A204.1 (cell line): ENCODE measurements at regions not wholly inside any gene's neighbourhood (a gene's known extent, or its start where the extent isn't known, plus 50 kb on each side); places are given as distances from the start of the nearest gene placed in this dataset.
"Not testable (repeated sequence)": the region's sequence is repeated elsewhere in the genome, so short reads cannot be mapped to it uniquely, and the experiment has no call there.

Experiments used
- FAIRE-seq: peaks from 2 replicates; lab custom pipeline; 2012; peaks lifted over from hg19 to GRCh38; lab: Jason Lieb, UNC

DNA sequence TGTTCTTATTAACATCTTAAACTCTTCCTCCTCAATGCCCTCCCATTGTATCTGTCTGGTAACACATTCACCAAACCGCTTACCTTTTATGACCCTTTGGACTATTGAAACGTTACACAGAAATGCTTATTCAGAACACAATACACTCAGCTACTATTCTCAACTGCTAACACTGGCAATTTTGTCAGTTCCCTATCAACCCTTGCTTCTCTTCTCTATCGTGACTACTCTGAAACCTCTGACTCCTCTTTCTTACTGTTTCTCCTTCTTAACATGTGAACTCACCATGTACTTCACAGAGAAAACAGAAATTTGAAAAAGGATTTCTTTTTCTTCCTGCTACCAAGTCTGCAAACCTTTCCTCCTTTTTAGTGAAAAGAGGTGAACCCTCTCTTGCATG is 232.9 kb upstream of the GPR149 start:
- FAIRE-seq: no peak

DNA sequence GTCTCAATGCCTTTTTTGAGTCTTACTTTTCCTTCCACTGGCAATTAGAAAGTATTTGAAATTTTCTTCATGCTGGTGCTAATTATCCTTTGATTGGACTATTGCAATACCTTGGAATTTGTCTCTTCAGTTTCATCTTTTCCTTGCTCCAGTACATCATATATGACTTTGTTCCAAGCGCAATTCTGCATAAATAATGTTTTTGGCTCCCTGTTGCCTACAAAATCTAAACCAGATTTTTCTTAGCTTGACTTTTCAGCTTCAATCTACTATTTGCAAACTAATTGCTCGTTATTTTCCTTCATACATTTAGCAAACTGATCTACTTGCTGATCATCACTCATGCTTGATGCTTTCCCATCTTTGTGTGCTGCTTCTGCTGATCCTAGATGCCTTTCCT is 230.8 kb upstream of the GPR149 start:
- FAIRE-seq: no peak

DNA sequence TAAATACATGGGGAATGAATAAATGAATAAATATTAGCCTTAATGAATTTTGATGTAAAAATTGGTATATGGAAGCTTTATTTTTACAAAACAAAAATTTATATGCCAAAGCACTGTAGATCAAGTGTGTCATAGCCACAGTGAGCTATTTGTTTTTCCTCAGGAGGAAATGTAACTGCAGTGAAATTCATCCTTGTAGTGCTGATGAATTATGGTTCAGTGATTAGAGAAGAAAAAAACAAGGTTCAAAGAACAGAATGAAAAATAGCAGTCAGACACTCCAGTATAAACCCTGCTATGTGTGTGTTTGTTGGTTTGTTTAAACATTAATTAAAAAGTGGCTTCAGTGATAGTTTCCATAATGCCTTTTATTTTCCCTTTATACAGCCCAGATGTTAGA is 228.0 kb upstream of the GPR149 start:
- FAIRE-seq: no peak

DNA sequence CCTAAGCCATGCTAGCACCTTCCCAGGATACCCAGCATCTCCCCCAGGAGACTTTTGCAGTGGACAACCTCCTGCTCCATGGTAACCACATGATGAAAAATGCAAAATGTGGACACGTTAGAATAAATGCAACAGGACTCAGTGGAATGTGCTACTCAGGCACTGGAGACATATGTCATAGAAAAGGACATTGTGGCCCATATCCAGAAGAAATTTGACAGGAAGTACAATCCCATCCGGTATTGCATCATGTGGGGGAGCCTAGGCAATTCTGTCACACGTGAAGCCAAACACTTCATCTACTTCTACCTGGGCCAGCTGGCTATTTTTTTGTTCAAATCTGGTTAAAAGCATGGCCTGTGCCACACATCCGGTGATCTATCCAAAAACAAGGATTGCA is 227.2 kb upstream of the GPR149 start:
- no peak for FAIRE-seq

DNA sequence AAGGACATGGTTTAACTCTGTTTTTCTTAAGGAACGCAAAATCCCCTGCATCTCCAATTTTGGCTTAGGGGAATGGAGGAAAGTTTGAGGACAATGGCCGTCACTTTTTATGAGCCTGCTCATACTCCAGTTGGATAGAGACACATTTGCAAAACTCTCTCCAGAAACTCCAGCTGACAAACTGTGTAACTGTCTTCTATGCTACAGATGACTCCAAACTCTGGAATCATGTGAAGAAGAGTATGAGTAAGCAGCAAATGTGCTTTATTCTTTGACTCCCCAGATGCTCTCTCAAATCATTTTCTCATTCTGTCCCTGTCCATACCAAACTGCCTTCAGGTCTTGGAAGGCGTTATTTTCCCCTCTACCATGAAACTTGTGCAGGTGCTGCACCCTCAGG is 226.5 kb upstream of the GPR149 start:
- FAIRE-seq: no peak

DNA sequence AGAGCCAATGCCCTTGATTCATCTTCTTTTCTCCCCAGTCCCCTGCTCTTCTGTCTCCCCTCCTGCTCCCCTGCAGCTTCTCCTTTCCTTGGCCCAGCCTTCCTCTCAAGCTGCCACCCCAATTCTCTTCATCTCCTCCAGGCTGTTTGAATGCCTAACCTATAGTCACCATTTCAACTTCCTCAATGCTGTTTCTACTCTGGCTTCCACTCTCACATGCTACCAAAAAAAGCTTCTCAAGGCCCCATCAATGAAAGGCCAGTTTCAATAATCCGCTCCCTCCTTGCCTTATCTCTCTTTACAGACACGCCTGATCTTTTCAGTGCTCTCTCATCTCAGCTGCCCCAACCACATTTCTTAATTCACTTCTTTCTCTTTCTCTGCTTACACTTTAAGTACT is 212.2 kb upstream of the GPR149 start:
- no peak for FAIRE-seq

DNA sequence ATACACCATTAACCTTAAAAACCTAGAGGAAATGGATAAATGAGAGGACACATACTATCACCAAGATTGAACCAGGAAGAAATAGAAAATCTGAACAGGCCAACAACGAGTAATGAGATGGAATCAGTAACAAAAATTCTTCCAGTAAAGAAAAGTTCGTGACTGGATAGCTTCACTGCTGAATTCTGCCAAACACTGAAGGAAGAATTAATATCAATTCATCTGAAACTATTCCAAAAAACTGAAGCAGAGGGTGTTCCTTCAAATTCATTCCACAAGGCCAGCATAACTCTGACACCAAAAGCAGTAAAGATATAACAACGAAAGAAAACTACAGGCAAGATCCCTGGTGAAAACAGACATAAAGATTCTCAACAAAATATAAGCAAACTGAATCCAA is 195.8 kb upstream of the GPR149 start:
- no peak for FAIRE-seq

DNA sequence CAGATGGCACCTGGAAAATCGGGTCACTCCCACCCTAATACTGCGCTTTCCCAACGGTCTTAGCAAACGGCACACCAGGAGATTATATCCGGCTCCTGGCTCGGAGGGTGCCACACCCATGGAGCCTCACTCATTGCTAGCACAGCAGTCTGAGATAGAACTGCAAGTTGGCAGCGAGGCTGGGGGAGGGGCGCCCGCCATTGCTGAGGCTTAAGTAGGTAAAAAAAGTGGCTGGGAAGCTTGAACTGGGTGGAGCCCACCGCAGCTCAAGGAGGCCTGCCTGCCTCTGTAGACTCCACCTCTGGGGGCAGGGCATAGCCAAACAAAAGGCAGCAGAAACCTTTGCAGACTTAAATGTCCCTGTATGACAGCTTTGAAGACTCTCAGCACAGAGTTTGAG is 189.6 kb upstream of the GPR149 start:
- FAIRE-seq: not testable (repeated sequence)

DNA sequence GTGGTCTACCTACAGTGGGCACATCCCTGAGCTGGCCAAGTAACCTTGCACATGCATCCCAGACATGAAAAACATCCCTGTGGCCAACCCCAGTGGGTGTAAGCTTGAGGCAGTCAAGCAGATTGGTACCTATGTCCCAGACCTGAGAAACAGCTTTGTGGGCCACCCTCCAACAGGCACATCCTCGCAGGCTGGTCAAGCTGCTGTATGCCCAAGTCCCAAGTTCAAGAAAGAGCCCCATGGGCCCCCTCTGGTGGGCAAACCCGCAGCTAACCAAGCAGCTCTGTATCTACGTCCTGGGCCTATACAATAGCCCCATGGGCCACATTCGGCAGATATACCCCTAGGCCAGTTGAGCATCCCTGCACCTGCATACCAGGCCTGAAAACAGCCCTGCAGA is 186.3 kb upstream of the GPR149 start:
- no peak for FAIRE-seq

DNA sequence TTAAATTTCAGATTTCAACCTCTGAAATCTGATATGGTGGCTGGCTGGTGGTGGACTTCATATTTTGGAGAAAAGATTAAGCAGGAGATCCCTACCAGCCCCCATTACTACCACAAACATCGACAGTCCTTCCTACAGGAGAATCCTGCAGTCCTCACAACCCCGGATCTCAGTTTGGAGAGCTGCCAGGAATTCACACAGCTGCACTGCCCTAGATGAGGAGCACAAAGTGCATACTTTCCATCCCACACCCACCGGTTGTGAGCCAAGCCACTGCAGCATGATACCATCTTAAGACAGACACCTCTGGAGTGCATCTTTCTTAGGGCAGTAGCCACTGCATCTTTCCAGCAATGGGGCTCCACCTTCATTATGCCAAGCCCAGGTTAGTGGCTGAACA is 185.5 kb upstream of the GPR149 start:
- no peak for FAIRE-seq

DNA sequence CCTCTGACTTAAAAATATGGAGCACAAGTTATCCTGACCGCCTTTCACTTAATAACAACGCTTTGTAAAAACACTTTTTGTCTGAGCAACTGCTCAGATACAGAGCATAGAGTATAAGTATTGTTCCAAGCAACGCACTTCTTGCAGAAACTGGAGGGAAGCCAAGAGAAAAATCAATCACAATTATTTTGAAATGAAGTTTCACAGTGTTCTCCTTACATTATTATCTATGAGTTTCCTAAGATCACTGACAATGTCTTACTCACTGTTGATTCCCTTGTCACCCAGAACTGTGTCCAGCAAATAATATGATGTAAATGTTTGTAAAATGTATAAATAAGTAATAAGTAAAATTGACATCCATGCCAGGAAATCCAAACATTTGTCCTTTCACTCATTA is 184.6 kb upstream of the GPR149 start:
- FAIRE-seq: no peak

DNA sequence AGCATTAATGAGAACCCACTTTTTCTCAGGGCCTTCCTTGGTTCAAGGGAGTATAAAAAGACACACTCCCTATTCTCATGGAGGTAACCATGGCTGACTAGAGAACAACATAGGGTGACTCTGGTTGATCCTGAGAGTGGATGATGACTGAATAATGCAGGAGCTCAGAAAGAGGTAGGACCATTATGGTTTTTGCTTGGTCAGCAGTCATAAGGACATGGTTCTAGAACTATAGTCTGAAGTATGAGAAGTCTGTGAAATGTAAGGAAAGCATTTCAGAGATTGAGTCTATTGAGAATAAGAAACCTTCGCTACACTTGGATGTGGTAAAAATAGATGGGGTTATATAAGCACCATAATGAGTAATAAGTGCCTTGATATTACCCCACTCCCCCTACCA is 184.1 kb upstream of the GPR149 start:
- FAIRE-seq: no peak

DNA sequence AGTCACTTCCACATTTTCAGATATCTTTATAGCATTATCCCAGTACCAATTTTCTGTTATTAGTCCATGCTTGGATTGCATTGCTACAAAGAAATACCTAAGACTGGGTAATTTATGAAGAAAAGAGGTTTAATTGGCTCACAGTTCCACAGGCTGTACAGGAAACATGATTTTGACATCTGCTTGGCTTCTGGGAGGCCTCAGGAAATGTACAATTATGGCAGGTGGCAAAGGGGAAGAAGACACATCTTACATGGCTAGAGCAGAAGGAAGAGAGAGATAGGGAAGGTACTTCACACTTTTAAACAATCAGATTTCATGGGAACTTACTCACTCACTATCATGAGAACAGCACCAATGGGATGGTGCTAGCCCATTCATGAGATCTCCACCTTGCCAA is 172.3 kb upstream of the GPR149 start:
- FAIRE-seq: no peak

DNA sequence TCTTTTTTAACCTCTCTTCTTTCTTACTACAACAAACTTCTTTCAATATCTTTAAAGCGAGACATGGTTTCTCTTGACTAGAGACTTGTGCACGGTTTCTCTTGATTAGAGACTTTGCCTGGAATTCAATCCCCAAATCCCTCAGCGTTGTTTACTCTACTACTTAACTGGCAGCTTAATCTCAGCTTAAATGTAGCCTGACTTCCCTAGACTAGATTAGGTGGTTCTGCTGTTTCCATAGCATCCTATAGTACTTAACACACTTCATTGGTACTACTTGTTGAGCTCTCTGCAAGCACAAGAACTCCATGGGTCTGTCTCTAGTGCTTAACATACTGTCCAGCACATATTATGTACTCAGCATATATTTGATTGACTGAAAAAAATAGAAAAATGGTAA is 168.2 kb upstream of the GPR149 start:
- no peak for FAIRE-seq

DNA sequence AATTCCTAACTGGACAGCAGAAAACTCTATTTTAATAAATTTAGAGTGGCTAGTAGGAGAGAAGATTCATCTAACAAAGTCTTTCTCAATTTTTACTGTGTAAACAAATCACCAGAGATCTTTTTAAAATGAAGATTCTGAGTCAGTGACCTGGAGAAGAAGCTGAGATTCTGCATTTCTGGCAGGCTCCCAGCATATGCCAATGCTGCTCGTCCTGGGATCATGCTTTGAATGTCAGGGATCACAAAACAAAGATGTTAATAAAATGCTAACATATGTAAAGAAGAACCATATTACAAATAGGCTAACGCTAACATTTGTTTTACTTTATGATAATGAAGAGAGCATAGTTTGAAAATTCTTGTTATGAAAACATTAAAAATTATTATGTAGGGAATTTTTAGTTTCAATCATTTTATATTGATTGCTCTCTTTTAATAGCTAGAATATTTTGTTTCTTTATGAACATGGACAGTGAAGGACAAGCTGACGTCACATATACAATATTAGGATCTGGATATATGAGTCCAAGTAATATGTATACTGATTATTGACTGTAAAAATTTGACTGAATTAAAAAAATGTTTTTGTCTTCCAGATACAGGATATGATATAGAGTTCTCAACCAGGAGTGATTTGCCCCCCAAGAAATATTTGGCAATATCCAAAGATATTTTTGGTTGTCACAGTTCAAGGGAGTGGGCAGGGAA is 160.8 kb upstream of the GPR149 start:
- no peak for FAIRE-seq

DNA sequence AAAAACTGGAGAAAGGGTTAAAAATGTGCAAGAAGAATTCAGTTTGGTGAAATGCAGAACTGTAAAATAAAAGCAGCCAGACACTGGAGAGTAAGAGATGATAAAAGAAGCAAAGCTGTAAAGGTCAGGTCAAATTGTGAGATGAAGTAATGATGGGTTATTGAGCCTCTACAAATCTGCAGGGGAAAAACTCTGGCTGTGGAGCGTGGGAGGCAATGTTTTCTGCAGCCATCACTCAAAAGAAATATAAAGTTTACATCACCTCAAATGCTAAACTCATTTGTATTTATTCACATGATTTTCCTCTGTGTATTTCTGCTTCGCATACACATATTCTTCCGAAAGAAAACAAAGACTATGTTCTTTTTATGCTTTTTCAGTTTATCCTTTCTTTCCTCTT is 158.8 kb upstream of the GPR149 start:
- FAIRE-seq: no peak

DNA sequence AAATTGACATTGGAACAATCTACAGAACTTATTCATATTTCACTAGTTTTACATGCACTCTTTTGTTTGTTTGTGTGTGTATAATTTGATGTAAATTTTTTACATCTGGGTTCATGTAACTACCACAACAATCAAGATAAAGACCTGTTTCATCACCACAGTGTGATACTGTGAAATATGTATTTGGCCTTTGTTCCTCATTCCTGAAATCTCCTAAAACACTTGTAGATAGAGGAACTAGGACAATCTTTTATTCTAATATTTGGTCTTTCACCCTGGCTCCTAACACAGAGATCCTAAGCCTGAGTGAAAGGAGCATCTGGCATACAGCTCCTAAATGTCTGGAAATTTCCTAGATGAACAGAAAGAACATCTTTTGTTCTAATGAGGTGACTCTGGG is 155.0 kb upstream of the GPR149 start:
- no peak for FAIRE-seq

DNA sequence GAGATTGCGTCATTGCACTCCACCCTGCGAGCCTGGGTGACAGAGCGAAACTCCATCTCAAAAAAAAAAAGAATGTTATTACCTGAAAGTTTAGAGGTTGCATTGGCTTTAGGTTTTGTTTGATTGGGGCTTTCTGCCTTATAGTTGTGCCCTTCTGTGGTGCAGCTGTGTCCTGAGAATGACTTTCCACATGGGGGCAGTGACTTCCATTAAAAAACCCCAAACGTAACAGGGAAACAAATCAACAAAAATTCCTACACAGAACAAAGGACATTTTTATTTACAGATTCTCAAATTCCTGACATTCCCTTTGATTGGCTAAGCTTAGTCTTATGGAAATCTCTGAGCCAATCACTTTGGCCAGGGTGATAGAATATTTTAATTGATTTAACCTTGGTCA is 154.1 kb upstream of the GPR149 start:
- FAIRE-seq: no peak

DNA sequence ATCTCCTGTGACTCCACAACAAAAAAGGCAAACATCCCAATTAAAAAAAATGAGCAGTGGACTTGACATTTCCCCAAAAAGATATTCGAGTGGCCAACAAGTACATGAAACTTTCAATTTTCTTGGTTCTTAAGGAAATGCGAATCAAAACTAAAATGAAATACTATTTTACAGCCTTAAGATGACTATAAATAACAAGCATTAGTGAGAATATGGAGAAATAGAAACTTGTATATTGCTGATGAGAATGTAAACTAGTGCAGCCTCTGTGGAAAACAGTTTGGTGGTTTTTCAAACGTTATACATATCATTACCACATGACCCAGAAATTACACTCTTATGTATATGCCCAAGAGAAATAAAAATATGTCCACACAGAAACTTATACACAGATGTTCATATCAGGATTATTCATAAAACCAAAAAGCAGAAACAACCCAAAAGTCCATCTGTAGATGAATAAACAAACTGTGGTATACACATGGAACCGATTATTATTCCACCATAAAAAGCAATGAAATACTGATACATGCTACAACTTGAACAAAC is 153.2 kb upstream of the GPR149 start:
- no peak for FAIRE-seq

DNA sequence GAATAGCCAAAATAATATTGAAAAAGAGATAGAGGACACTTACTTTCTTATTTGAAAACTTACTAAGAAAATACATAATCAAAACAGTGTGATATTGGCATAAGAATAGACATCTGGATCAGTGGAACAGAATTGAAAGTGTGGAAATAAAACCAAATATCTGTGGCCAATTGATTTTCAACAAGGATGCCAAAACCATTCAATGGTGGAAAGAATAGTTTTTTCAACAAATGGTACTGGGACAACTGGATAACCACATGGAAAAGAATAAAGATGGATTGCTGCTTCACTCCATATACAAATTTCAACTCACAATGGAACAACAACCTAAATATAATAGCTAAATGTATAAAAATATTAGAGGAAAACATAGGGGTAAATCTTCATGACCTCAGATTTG is 152.5 kb upstream of the GPR149 start:
- FAIRE-seq: no peak

DNA sequence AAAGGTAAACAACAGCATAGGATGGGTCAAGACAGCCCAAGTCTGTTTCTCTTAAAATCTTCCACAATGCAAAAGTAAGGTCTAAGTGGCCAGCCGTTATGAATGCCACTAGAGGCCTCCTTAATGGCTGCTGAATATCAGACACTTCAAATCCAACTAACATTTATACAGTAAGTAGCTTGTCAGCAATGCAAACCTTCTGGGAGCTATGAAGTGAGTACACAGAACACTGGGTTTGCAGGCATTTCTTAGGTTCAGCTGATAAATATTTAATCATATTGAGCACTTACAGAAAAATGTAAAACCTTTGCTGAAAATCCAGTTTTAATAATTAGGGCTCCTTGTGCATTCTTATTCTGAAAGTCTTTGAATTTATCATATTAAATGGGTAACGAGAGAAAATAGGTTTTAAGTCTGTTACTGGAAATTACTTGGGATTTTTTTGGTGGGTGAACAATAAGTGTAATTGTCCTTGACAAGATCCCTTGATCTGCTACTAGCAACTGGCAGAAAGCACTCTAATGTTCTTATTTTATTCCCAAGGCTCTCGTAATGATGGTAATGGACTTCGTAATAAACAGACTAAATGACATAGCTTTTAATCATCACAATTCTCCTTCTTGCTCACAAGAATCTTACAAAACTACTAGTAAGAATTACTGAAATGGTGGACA is 141.7 kb upstream of the GPR149 start:
- no peak for FAIRE-seq

DNA sequence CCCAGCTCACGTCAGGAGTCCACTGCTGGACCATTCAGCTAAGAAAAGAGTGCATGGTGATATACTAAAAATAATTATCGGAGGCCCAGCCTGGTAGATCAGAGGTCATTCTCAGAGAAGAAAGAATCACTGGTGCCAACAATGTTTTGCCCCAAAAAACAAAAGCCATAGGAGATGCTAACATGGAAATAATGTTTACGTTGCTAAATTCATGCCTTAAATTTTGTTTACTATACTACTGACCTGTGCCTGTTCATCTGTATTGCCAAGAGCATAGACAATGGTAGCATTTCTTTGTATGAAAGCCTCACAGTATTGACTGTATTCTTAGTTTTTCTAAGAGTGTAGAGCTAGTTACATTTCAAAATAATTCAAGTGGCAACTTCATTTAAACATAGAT is 138.1 kb upstream of the GPR149 start:
- FAIRE-seq: no peak

DNA sequence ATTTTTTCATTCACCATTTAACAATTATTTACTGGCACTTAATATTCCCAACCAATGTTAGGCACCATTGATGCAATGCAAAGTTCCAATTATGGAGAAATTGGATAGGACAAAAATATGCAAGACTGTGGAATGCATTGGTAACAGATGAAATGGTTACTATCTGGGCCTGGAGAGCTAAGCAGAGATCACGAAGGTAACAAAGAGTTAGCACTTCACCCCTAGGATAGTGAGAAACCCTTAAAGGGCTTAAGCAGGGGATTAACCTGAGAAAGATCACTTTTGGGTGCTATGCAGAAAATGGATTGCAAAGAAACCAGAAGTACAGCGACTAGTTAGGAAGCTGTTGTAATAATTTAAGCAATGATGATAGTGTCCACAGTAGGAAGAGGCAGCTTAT is 129.6 kb upstream of the GPR149 start:
- no peak for FAIRE-seq

DNA sequence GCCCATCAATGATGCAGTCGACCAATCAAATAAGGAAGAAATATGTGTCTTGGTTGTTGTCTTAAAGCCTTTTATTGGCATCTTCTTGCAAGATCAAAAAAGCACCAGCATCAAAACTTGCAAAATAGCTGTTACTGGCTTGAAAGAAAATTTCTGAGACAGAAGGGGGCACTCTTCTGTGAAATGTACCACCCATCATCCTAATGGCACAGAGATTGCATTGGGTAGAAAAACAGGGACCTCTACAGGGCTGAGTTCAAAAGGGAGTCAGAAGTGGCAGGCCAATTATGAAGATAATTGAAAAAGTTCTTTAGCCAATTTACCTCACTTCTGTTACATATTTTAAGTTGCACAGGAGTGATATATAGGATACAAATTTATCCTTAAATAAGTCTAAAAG is 122.3 kb upstream of the GPR149 start:
- no peak for FAIRE-seq
